OCI-LY3 (cell line): ENCODE measurements at regions not wholly inside any gene's neighbourhood (a gene's known extent, or its start where the extent isn't known, plus 50 kb on each side); places are given as distances from the start of the nearest gene placed in this dataset.

Experiments
- H2AFZ ChIP-seq: fragments of 200-600, 300-600 bp; shearing (Covaris generic); 2 replicates; pipeline ENCODE4 v1.6.0; 2014; ENCODE audit warnings: antibody characterized with exemption, low read depth, low read length
- H3K27ac ChIP-seq: fragments of 200-600, 300-600 bp; sonication (generic); 2 replicates; pipeline ENCODE4 v1.5.1; 2014; ENCODE audit warnings: mild to moderate bottlenecking, low read length, moderate library complexity, mixed read lengths
- H3K27me3 ChIP-seq: fragments of 200-600, 300-600 bp; sonication (generic); 2 replicates; pipeline ENCODE4 v1.6.1; 2014; ENCODE audit warnings: low read depth, low read length, mixed read lengths
- H3K36me3 ChIP-seq: fragments of 200-600, 300-600 bp; sonication (generic); replicated peaks from 2 replicates; pipeline ENCODE3; 2014; ENCODE audit warnings: low read depth, low read length, mixed read lengths
- H3K4me1 ChIP-seq: fragments of 300-600, 200-600 bp; sonication (generic); 2 replicates; pipeline ENCODE4 v1.6.1; 2014; ENCODE audit warnings: low read length, mixed read lengths
- H3K4me2 ChIP-seq: fragments of 200-600, 300-600 bp; sonication (generic); 2 replicates; pipeline ENCODE4 v1.6.1; 2014; ENCODE audit warnings: low read length, mixed read lengths
- H3K4me3 ChIP-seq: fragments of 300-600, 200-600 bp; sonication (generic); 2 replicates; pipeline ENCODE4 v1.5.1; 2014; ENCODE audit warnings: antibody characterized with exemption, mild to moderate bottlenecking, low read length, moderate library complexity
- H3K79me2 ChIP-seq: fragments of 300-600, 200-600 bp; shearing (Covaris generic); 2 replicates; pipeline ENCODE4 v1.6.1; 2014; ENCODE audit warnings: mild to moderate bottlenecking, low read length, mixed read lengths
- H3K9ac ChIP-seq: fragments of 300-600, 200-600 bp; shearing (Covaris generic); 2 replicates; pipeline ENCODE4 v1.6.0; 2014; ENCODE audit warnings: mild to moderate bottlenecking, low read length, moderate library complexity
- H3K9me3 ChIP-seq: fragments of 200-600, 300-600 bp; shearing (Covaris generic); 2 replicates; pipeline ENCODE4 v1.6.1; 2014; ENCODE audit warnings: low read length, mixed read lengths; ENCODE audit not compliant: insufficient read depth
- H4K20me1 ChIP-seq: fragments of 200-600, 300-600 bp; sonication (generic); 2 replicates; pipeline ENCODE4 v1.6.1; 2016; ENCODE audit warnings: low read length, mixed read lengths; ENCODE audit not compliant: insufficient read depth
- CTCF ChIP-seq: fragments of 200-600, 300-600 bp; sonication (generic); IDR thresholded peaks from 2 replicates; pipeline ENCODE4 v1.5.1; 2014; ENCODE audit warnings: antibody characterized with exemption, low read length, low read depth
- EZH2phosphoT487 ChIP-seq: fragments of 200-600 bp; shearing (Covaris generic); IDR thresholded peaks from 2 replicates; pipeline ENCODE4 v1.6.1; 2018; ENCODE audit warnings: antibody characterized with exemption, mixed run types, low read depth

GRCh38 chr4:20178902-20179576, 72.7 kb upstream of the SLIT2 start:
- H3K4me3 ChIP-seq: no peak overlapping the region
- TF ChIP-seq EZH2phosphoT487: no peak
- no peak for TF ChIP-seq CTCF
- no peaks in the 10 kb centered on the region for H3K36me3 ChIP-seq
- no peaks in the 10 kb centered on the region for H3K9me3 ChIP-seq
- no peaks in the 10 kb centered on the region for H4K20me1 ChIP-seq
- H3K4me2 ChIP-seq: no peak overlapping the region
- no peak overlapping the region for H2AFZ ChIP-seq
- no peak overlapping the region for H3K27ac ChIP-seq
- no peak overlapping the region for H3K9ac ChIP-seq
- H3K79me2 ChIP-seq: no peaks in the 10 kb centered on the region
- no peaks in the 10 kb centered on the region for H3K4me1 ChIP-seq
- no peaks in the 10 kb centered on the region for H3K27me3 ChIP-seq

GRCh38 chr4:20176881-20177280, 74.8 kb upstream of the SLIT2 start:
- Histone ChIP-seq H3K27me3 (no peaks in the 10 kb centered on the region), H3K4me3 (no peak overlapping the region), H3K79me2 (no peaks in the 10 kb centered on the region), H3K4me2 (no peak overlapping the region), H3K27ac (no peak overlapping the region), H2AFZ (no peak overlapping the region), H3K4me1 (no peaks in the 10 kb centered on the region), H3K9me3 (no peaks in the 10 kb centered on the region), H4K20me1 (no peaks in the 10 kb centered on the region), H3K36me3 (no peaks in the 10 kb centered on the region), H3K9ac (no peak overlapping the region)
- TF ChIP-seq EZH2phosphoT487: no peak
- TF ChIP-seq CTCF: no peak

- H3K4me3 ChIP-seq: no peak overlapping the region
- no peaks in the 10 kb centered on the region for H3K36me3 ChIP-seq
- H3K9ac ChIP-seq: no peak overlapping the region
- H2AFZ ChIP-seq: no peak overlapping the region
- no peak overlapping the region for H3K4me2 ChIP-seq
- no peaks in the 10 kb centered on the region for H3K9me3 ChIP-seq
- no peaks in the 10 kb centered on the region for H3K79me2 ChIP-seq
- no peak for TF ChIP-seq EZH2phosphoT487
- TF ChIP-seq CTCF: no peak
- H3K27ac ChIP-seq: no peak overlapping the region
- H3K4me1 ChIP-seq: no peaks in the 10 kb centered on the region
- H3K27me3 ChIP-seq: no peaks in the 10 kb centered on the region
- no peaks in the 10 kb centered on the region for H4K20me1 ChIP-seq
These were observed 79.5 kb upstream of the SLIT2 start for GRCh38 chr4:20172070-20172760.

- H2AFZ ChIP-seq: no peak overlapping the region
- H4K20me1 ChIP-seq: no peaks in the 10 kb centered on the region
- H3K27me3 ChIP-seq: no peaks in the 10 kb centered on the region
- TF ChIP-seq EZH2phosphoT487 (no peak), CTCF (no peak)
- no peak overlapping the region for H3K27ac ChIP-seq
- H3K36me3 ChIP-seq: no peaks in the 10 kb centered on the region
- no peak overlapping the region for H3K4me3 ChIP-seq
- H3K9me3 ChIP-seq: no peaks in the 10 kb centered on the region
- H3K9ac ChIP-seq: no peak overlapping the region
- H3K4me2 ChIP-seq: no peak overlapping the region
- H3K79me2 ChIP-seq: no peaks in the 10 kb centered on the region
- no peaks in the 10 kb centered on the region for H3K4me1 ChIP-seq
These were observed 85.2 kb upstream of the SLIT2 start for GRCh38 chr4:20166544-20166943.
